Loucy (cell line): ENCODE measurements at regions not wholly inside any gene's neighbourhood (a gene's known extent, or its start where the extent isn't known, plus 50 kb on each side); places are given as distances from the start of the nearest gene placed in this dataset.
A peak's percentile ranks its signal among the peaks of the same experiment; 100 is the strongest.

ENCODE experiments used
- CTCF ChIP-seq: fragments of 200-600 bp; sonication (generic); conservative IDR thresholded peaks from 2 replicates; pipeline ENCODE4 v1.5.1; 2014; ENCODE audit warnings: mild to moderate bottlenecking, antibody characterized with exemption, low read length
- EZH2phosphoT487 ChIP-seq: fragments of 200-600 bp; IDR thresholded peaks from 2 replicates; pipeline ENCODE4 v1.6.1; 2018; ENCODE audit warnings: antibody characterized with exemption, mild to moderate bottlenecking, moderate library complexity, borderline replicate concordance

- TF ChIP-seq CTCF (peak; percentile 31), EZH2phosphoT487 (no peak)
Measured at GRCh38 chr9:103319979-103320378, 324.8 kb downstream of the CYLC2 start.
